Neural progenitor cell (in vitro differentiated cells): ENCODE measurements at regions not wholly inside any gene's neighbourhood (a gene's known extent, or its start where the extent isn't known, plus 50 kb on each side); places are given as distances from the start of the nearest gene placed in this dataset.

Experiments
- CTCF ChIP-seq: fragments of 200-600 bp; sonication (generic); IDR thresholded peaks from 2 replicates; pipeline ENCODE4 v1.5.1; 2017; ENCODE audit warnings: antibody characterized with exemption, mild to moderate bottlenecking
- EZH2phosphoT487 ChIP-seq: fragments of 200-600 bp; sonication (generic); IDR thresholded peaks from 2 replicates; pipeline ENCODE4 v1.6.1; 2017; ENCODE audit warnings: antibody characterized with exemption

GRCh38 chr5:167063116-167063515 lies 1228.3 kb upstream of the WWC1 start:
- TF ChIP-seq CTCF (no peak), EZH2phosphoT487 (no peak)
